ENCODE measurements at regions not wholly inside any gene's neighbourhood (a gene's known extent, or its start where the extent isn't known, plus 50 kb on each side); places are given as distances from the start of the nearest gene placed in this dataset.

GRCh38 chr10:128990986-128991385 lies 476.1 kb upstream of the MGMT start:
- Histone ChIP-seq H4K20me1 (ENCODE audit: insufficient read depth, low read length) (no peaks in the 10 kb centered on the region), H3K27ac (ENCODE audit: low read depth, low read length, poor library complexity, severe bottlenecking) (no peak overlapping the region), H3K27me3 (ENCODE audit: insufficient read depth, low read length) (peaks cover under 1% of the 10 kb centered on the region; the same call in 1 of the 2 replicates), H3K9me2 (ENCODE audit: low read depth, low read length) (no peaks in the 10 kb centered on the region), H3K4me2 (ENCODE audit: low read length) (no peak overlapping the region), H3K9ac (ENCODE audit: low read length) (no peak overlapping the region), H3K4me3 (ENCODE audit: low read depth, low read length, poor library complexity, severe bottlenecking) (no peak overlapping the region), H3F3A (ENCODE audit: insufficient read depth, low read length) (no peaks in the 10 kb centered on the region), H3K9me3 (ENCODE audit: low read length) (no peaks in the 10 kb centered on the region), H3K79me2 (ENCODE audit: insufficient read depth, low read length) (no peaks in the 10 kb centered on the region), H2AFZ (ENCODE audit: low read length) (no peak overlapping the region), H3K36me3 (ENCODE audit: insufficient read depth, low read length) (no peaks in the 10 kb centered on the region), H3K4me1 (ENCODE audit: insufficient read depth, low read length, severe bottlenecking) (no peaks in the 10 kb centered on the region)
- TF ChIP-seq EZH2 (IDR thresholded peaks at IDR 0.05; ENCODE audit: borderline replicate concordance, low read length) (no peak), CTCF (IDR thresholded peaks at IDR 0.05; ENCODE audit: low read length) (no peak)

DNA sequence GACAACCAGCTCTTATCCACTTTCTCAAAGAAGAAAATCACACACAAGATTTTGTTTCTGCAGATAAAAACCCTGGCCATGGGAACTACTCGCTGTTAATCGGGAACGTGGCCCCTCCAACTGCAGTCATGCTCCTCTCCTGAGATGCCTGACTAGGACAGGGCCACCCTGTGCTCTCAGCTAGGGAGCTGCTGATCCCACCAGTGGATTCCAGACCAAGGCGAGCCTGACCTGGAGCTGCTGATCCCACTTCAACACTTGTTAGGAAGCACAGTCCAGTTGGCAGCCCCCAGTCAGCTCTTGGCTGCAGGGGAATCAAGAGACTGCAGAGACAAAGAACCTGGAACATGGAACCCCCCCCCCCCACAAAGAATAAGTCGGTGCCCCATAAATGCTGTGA lies 474.3 kb upstream of the MGMT start:
- H3K4me2 ChIP-seq (ENCODE audit: low read length): no peak overlapping the region
- TF ChIP-seq EZH2 (IDR thresholded peaks at IDR 0.05; ENCODE audit: borderline replicate concordance, low read length) (no peak), CTCF (IDR thresholded peaks at IDR 0.05; ENCODE audit: low read length) (no peak)
- H3K36me3 ChIP-seq (ENCODE audit: insufficient read depth, low read length): no peaks in the 10 kb centered on the region
- H3K9ac ChIP-seq (ENCODE audit: low read length): no peak overlapping the region
- no peak overlapping the region for H2AFZ ChIP-seq (ENCODE audit: low read length)
- no peak overlapping the region for H3K4me3 ChIP-seq (ENCODE audit: low read depth, low read length, poor library complexity, severe bottlenecking)
- H3K79me2 ChIP-seq (ENCODE audit: insufficient read depth, low read length): no peaks in the 10 kb centered on the region
- H3F3A ChIP-seq (ENCODE audit: insufficient read depth, low read length): no peaks in the 10 kb centered on the region
- no peaks in the 10 kb centered on the region for H3K9me2 ChIP-seq (ENCODE audit: low read depth, low read length)
- H3K27me3 ChIP-seq (ENCODE audit: insufficient read depth, low read length): no peaks in the 10 kb centered on the region; the same call in 1 of the 2 replicates
- no peaks in the 10 kb centered on the region for H3K9me3 ChIP-seq (ENCODE audit: low read length)
- no peak overlapping the region for H3K27ac ChIP-seq (ENCODE audit: low read depth, low read length, poor library complexity, severe bottlenecking)
- H3K4me1 ChIP-seq (ENCODE audit: insufficient read depth, low read length, severe bottlenecking): no peaks in the 10 kb centered on the region
- H4K20me1 ChIP-seq (ENCODE audit: insufficient read depth, low read length): no peaks in the 10 kb centered on the region

GRCh38 chr10:128993443-128993842 lies 473.6 kb upstream of the MGMT start:
- Histone ChIP-seq H3K4me2 (ENCODE audit: low read length) (no peak overlapping the region), H3K27ac (ENCODE audit: low read depth, low read length, poor library complexity, severe bottlenecking) (no peak overlapping the region), H3K79me2 (ENCODE audit: insufficient read depth, low read length) (no peaks in the 10 kb centered on the region), H4K20me1 (ENCODE audit: insufficient read depth, low read length) (no peaks in the 10 kb centered on the region), H3K4me1 (ENCODE audit: insufficient read depth, low read length, severe bottlenecking) (no peaks in the 10 kb centered on the region), H3K9ac (ENCODE audit: low read length) (no peak overlapping the region), H2AFZ (ENCODE audit: low read length) (no peak overlapping the region), H3K4me3 (ENCODE audit: low read depth, low read length, poor library complexity, severe bottlenecking) (no peak overlapping the region), H3K27me3 (ENCODE audit: insufficient read depth, low read length) (no peaks in the 10 kb centered on the region; the same call in 1 of the 2 replicates), H3K9me3 (ENCODE audit: low read length) (no peaks in the 10 kb centered on the region), H3F3A (ENCODE audit: insufficient read depth, low read length) (no peaks in the 10 kb centered on the region), H3K9me2 (ENCODE audit: low read depth, low read length) (no peaks in the 10 kb centered on the region), H3K36me3 (ENCODE audit: insufficient read depth, low read length) (no peaks in the 10 kb centered on the region)
- TF ChIP-seq EZH2 (IDR thresholded peaks at IDR 0.05; ENCODE audit: borderline replicate concordance, low read length): no peak
- TF ChIP-seq CTCF (IDR thresholded peaks at IDR 0.05; ENCODE audit: low read length): no peak
